Breast epithelium (tissue), 3 donors: ENCODE measurements at regions not wholly inside any gene's neighbourhood (a gene's known extent, or its start where the extent isn't known, plus 50 kb on each side); places are given as distances from the start of the nearest gene placed in this dataset.

Experiments
- POLR2A ChIP-seq: fragments of 450-650 bp; IDR thresholded peaks from one replicate; pipeline ENCODE4 v1.6.1; 2016; ENCODE audit warnings: antibody characterized with exemption, mild to moderate bottlenecking, moderate library complexity
- POLR2AphosphoS5 ChIP-seq, 3 donors: sonication (generic); formaldehyde crosslinking; IDR thresholded peaks; one replicate each; pipeline ENCODE4 v1.6.1; 2017; ENCODE audit warnings: antibody characterized with exemption in 3 of 3
- TF ChIP-seq, protein P1 (sequence below), 3 donors: fragments of 450-650 bp; IDR thresholded peaks; one replicate each; pipeline ENCODE4 v1.5.1; 2016 to 2017; ENCODE audit warnings: antibody characterized with exemption in 3 of 3, mild to moderate bottlenecking in 3 of 3, moderate library complexity in 3 of 3

- TF ChIP-seq, protein P1, sequence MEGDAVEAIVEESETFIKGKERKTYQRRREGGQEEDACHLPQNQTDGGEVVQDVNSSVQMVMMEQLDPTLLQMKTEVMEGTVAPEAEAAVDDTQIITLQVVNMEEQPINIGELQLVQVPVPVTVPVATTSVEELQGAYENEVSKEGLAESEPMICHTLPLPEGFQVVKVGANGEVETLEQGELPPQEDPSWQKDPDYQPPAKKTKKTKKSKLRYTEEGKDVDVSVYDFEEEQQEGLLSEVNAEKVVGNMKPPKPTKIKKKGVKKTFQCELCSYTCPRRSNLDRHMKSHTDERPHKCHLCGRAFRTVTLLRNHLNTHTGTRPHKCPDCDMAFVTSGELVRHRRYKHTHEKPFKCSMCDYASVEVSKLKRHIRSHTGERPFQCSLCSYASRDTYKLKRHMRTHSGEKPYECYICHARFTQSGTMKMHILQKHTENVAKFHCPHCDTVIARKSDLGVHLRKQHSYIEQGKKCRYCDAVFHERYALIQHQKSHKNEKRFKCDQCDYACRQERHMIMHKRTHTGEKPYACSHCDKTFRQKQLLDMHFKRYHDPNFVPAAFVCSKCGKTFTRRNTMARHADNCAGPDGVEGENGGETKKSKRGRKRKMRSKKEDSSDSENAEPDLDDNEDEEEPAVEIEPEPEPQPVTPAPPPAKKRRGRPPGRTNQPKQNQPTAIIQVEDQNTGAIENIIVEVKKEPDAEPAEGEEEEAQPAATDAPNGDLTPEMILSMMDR (IDR thresholded peaks at IDR 0.05), result no peak
- no peak for TF ChIP-seq POLR2A
- no peak for TF ChIP-seq POLR2AphosphoS5 (IDR thresholded peaks at IDR 0.05)
Observed at GRCh38 chr3:182609575-182610156, 183.6 kb upstream of the ATP11B start.
